ENCODE measurements at regions not wholly inside any gene's neighbourhood (a gene's known extent, or its start where the extent isn't known, plus 50 kb on each side); places are given as distances from the start of the nearest gene placed in this dataset.

DNA sequence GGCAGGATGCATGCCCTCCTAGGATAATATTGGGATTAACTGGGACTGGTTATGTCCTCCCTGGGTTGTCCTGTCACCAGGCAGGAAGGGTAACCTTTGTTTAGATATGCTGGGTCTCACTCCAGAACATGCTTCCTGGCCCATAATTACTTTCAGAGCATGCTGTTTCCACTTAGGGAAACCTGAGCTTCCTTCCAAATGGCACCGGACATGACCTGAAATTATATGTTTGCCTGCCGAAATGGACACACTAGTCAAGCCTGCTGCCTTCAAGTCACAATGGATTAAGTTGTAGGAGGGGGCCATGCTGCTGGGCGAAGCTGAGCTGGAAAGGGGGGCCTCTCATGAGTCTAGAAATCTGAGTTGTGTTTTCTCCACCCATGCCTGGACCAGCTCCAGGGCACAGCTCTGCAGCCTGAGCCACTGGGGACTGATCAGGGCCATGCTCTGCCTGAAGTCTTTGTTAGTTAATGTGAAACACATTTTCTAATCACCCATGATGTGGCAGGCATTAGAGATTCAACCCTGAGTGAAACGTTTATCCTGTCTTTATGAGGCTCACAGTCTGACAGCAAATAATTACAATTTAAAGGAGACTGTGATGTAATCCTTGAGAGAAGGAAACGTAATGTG lies 273.3 kb downstream of the TNS1 start:
- TF ChIP-seq EZH2 (IDR thresholded peaks at IDR 0.05) (no peak), POLR2AphosphoS5 (IDR thresholded peaks at IDR 0.05; ENCODE audit: borderline replicate concordance, low read depth, low read length) (peak; percentile 37; the same call in 1 of the 2 replicates)

Measured in SK-N-MC (cell line).